NCI-H187 (cell line): ENCODE measurements at regions not wholly inside any gene's neighbourhood (a gene's known extent, or its start where the extent isn't known, plus 50 kb on each side); places are given as distances from the start of the nearest gene placed in this dataset.

ENCODE experiments used
- DNase-seq, 2 experiments: peaks; one replicate each; lab custom pipeline; 2025; lab: John Stamatoyannopoulos, UW

- no peak for DNase-seq
Measured at GRCh38 chr1:188314557-188315137, 1485.9 kb downstream of the PLA2G4A start.

- no peak for DNase-seq
Measured at GRCh38 chr1:188317894-188318293, 1489.1 kb downstream of the PLA2G4A start.

GRCh38 chr1:188325211-188325610 lies 1496.5 kb downstream of the PLA2G4A start:
- DNase-seq: no peak

- DNase-seq: no peak
Measured at GRCh38 chr1:188343914-188344313, 1515.2 kb downstream of the PLA2G4A start.

- no peak for DNase-seq
Measured at GRCh38 chr1:188350104-188350503, 1521.4 kb downstream of the PLA2G4A start.

GRCh38 chr1:188355082-188355481 lies 1526.3 kb downstream of the PLA2G4A start:
- DNase-seq: no peak

GRCh38 chr1:188355847-188356246 lies 1527.1 kb downstream of the PLA2G4A start:
- DNase-seq: no peak

- DNase-seq: no peak
Measured at GRCh38 chr1:188359315-188359714, 1530.6 kb downstream of the PLA2G4A start.

- no peak for DNase-seq
Measured at GRCh38 chr1:188363943-188364342, 1535.2 kb downstream of the PLA2G4A start.

- no peak for DNase-seq
Measured at GRCh38 chr1:188364927-188365449, 1536.2 kb downstream of the PLA2G4A start.

- no peak for DNase-seq
Measured at GRCh38 chr1:188365874-188366273, 1537.1 kb downstream of the PLA2G4A start.

GRCh38 chr1:188367661-188368060 lies 1538.9 kb downstream of the PLA2G4A start:
- no peak for DNase-seq

- DNase-seq: no peak
Measured at GRCh38 chr1:188371295-188371806, 1542.6 kb downstream of the PLA2G4A start.

GRCh38 chr1:188372821-188373220 lies 1544.1 kb downstream of the PLA2G4A start:
- DNase-seq: no peak

- DNase-seq: no peak
Measured at GRCh38 chr1:188382851-188383250, 1554.1 kb downstream of the PLA2G4A start.

- DNase-seq: no peak
Measured at GRCh38 chr1:188386161-188386560, 1557.4 kb downstream of the PLA2G4A start.

- DNase-seq: no peak
Measured at GRCh38 chr1:188386666-188387065, 1557.9 kb downstream of the PLA2G4A start.

- DNase-seq: no peak
Measured at GRCh38 chr1:188394677-188395076, 1565.9 kb downstream of the PLA2G4A start.

- no peak for DNase-seq
Measured at GRCh38 chr1:188397521-188397920, 1568.8 kb downstream of the PLA2G4A start.

- no peak for DNase-seq
Measured at GRCh38 chr1:188402986-188403385, 1574.2 kb downstream of the PLA2G4A start.

GRCh38 chr1:188406636-188407035 lies 1577.9 kb downstream of the PLA2G4A start:
- no peak for DNase-seq

- no peak for DNase-seq
Measured at GRCh38 chr1:188420177-188420576, 1591.4 kb downstream of the PLA2G4A start.

GRCh38 chr1:188423073-188423472 lies 1594.3 kb downstream of the PLA2G4A start:
- DNase-seq: no peak

- no peak for DNase-seq
Measured at GRCh38 chr1:188424176-188424575, 1595.4 kb downstream of the PLA2G4A start.
